CD8-positive, alpha-beta memory T cell (primary cell): ENCODE measurements at regions not wholly inside any gene's neighbourhood (a gene's known extent, or its start where the extent isn't known, plus 50 kb on each side); places are given as distances from the start of the nearest gene placed in this dataset.

ENCODE experiments used
- CTCF ChIA-PET: fragments of 350-600 bp; sonication (Branson Sonifier 250); formaldehyde crosslinking; loops from one replicate; lab custom pipeline; 2021; ENCODE audit warnings: antibody characterized with exemption; lab: Charles Lee
- POLR2A ChIA-PET: fragments of 350-600 bp; sonication (Branson Sonifier 250); formaldehyde crosslinking; loops from one replicate; lab custom pipeline; 2021; ENCODE audit warnings: antibody characterized with exemption; lab: Charles Lee
- DNase-seq, 5 donors: peaks; one replicate each; pipeline versions ENCODE4 v3.0.0 to v3.0.0-alpha.2; 2020 to 2022; ENCODE audit warnings: mixed read lengths in 1 of 5
- H3K27ac ChIP-seq: one replicate; pipeline ENCODE4 v1.7.0; 2013; ENCODE audit warnings: low read depth, mild to moderate bottlenecking, low read length, moderate library complexity
- H3K27me3 ChIP-seq: 2 replicates; pipeline ENCODE4 v1.7.0; 2013; ENCODE audit warnings: low read length, mild to moderate bottlenecking; ENCODE audit not compliant: insufficient read depth, poor library complexity, severe bottlenecking
- H3K36me3 ChIP-seq: 2 replicates; pipeline ENCODE4 v1.7.0; 2013; ENCODE audit warnings: mild to moderate bottlenecking, low read length, moderate library complexity; ENCODE audit not compliant: insufficient read depth
- H3K4me1 ChIP-seq: 2 replicates; pipeline ENCODE4 v1.7.0; 2013; ENCODE audit warnings: mild to moderate bottlenecking, low read length, moderate library complexity; ENCODE audit not compliant: insufficient read depth
- H3K4me3 ChIP-seq: 2 replicates; pipeline ENCODE4 v1.7.0; 2013; ENCODE audit warnings: mild to moderate bottlenecking, low read length
- H3K9me3 ChIP-seq: 2 replicates; pipeline ENCODE4 v1.7.0; 2013; ENCODE audit warnings: mild to moderate bottlenecking, low read length
- H3K27ac Mint-ChIP-seq, 8 donors: one replicate each; pipeline ENCODE4 v1.8.0; 2020 to 2021; ENCODE audit warnings: mixed read lengths in 8 of 8, mild to moderate bottlenecking in 6 of 8, inconsistent platforms in 3 of 8, moderate library complexity in 3 of 8
- H3K27me3 Mint-ChIP-seq, 2 donors: one replicate each; pipeline ENCODE4 v1.8.0; 2020 to 2021; ENCODE audit warnings: mixed read lengths in 2 of 2, mild to moderate bottlenecking in 1 of 2, moderate library complexity in 1 of 2
- H3K36me3 Mint-ChIP-seq, 3 donors: one replicate each; pipeline ENCODE4 v1.8.0; 2020 to 2021; ENCODE audit warnings: mixed read lengths in 3 of 3, inconsistent platforms in 1 of 3, mild to moderate bottlenecking in 1 of 3
- H3K4me1 Mint-ChIP-seq, 3 donors: one replicate each; pipeline ENCODE4 v1.8.0; 2020 to 2021; ENCODE audit warnings: mixed read lengths in 3 of 3, inconsistent platforms in 1 of 3, mild to moderate bottlenecking in 1 of 3
- H3K4me3 Mint-ChIP-seq, 7 donors: one replicate each; pipeline ENCODE4 v1.8.0; 2020 to 2021; ENCODE audit warnings: mixed read lengths in 7 of 7, mild to moderate bottlenecking in 6 of 7, moderate library complexity in 4 of 7, inconsistent platforms in 2 of 7
- H3K9me3 Mint-ChIP-seq, 5 donors: one replicate each; pipeline ENCODE4 v1.8.0; 2020 to 2022; ENCODE audit warnings: mixed read lengths in 5 of 5, mild to moderate bottlenecking in 3 of 5, moderate library complexity in 2 of 5, inconsistent platforms in 1 of 5

- Mint-ChIP-seq H3K36me3 (no peaks in the 10 kb centered on the region), H3K27ac (peak overlapping the region in 1 of 8 donors; percentile 75), H3K27me3 (peaks cover 13 to 55% of the 10 kb centered on the region in 2 donors), H3K4me3 (no peak overlapping the region), H3K9me3 (peaks cover 0 to 6% (median 0%) of the 10 kb centered on the region in 5 donors), H3K4me1 (peaks cover 0 to 7% (median 4%) of the 10 kb centered on the region in 3 donors)
- no peak overlapping the region for H3K4me3 ChIP-seq
- ChIA-PET POLR2A (interaction anchor here (0.9 kb wide), 1 partner anchor 214 kb away, joined by 3 read pairs; no protein-coding TSS in a partner anchor), CTCF (interaction anchor here (0.7 to 1.4 kb wide), 7 partner anchors 10 to 621 kb away, joined by 3 to 4 read pairs (median 3); partner anchors contain the start of gene ARID1B)
- H3K9me3 ChIP-seq, result no peaks in the 10 kb centered on the region
- no peaks in the 10 kb centered on the region for H3K27me3 ChIP-seq
- no peaks in the 10 kb centered on the region for H3K36me3 ChIP-seq
- H3K4me1 ChIP-seq, result peaks cover 7% of the 10 kb centered on the region
- no peak for DNase-seq
- H3K27ac ChIP-seq, result no peak overlapping the region
These were observed 212.4 kb upstream of the ARID1B start for GRCh38 chr6:156564807-156565149.

DNA sequence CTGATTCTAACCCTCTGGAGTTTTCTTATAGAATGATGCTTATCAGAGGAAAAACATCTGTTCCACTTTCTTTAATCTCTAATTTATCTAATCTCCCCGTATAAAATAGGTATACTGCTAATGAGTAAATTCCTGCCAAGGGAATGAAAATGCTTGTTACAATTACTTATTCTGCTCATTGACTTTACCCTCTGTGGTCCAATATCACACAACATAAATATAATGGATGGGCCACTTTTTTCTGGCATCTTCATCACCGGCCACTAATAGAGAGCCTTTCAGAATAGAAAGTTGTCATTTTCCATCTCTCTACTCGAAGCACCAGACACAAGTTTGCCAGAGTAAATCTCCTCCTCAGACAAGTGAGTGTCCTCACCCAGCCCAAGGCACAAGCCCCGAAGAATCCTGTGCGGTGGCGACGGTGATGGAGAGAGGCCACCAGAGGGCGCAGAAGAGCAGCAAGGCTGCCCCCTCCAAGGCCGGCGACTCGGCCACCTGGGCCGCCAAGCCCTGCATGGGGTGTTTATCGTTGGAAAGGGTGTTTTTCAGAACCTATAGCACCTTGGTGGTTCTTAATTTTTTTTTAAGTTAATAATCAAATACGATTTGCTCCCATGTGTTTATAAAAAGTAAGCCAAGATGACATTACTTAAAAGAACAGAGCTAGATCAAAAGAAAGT is 212.9 kb upstream of the ARID1B start:
- Histone ChIP-seq H3K9me3 (no peaks in the 10 kb centered on the region), H3K4me3 (no peak overlapping the region), H3K27ac (no peak overlapping the region), H3K27me3 (no peaks in the 10 kb centered on the region), H3K4me1 (peaks cover 7% of the 10 kb centered on the region), H3K36me3 (no peaks in the 10 kb centered on the region)
- peaks cover 13 to 55% of the 10 kb centered on the region in 2 donors for H3K27me3 Mint-ChIP-seq
- peaks cover 0 to 7% (median 4%) of the 10 kb centered on the region in 3 donors for H3K4me1 Mint-ChIP-seq
- H3K9me3 Mint-ChIP-seq, result peaks cover 0 to 6% (median 0%) of the 10 kb centered on the region in 5 donors
- DNase-seq, result peak; percentile 49 to 75 (median 62)
- no peak overlapping the region for H3K27ac Mint-ChIP-seq
- ChIA-PET POLR2A (interaction anchor here (0.9 kb wide), 1 partner anchor 215 kb away, joined by 3 read pairs; no protein-coding TSS in a partner anchor), CTCF (interaction anchor here (0.7 to 1.4 kb wide), 9 partner anchors 10 to 621 kb away, joined by 3 to 4 read pairs (median 3); partner anchors contain the start of gene ARID1B)
- no peaks in the 10 kb centered on the region for H3K36me3 Mint-ChIP-seq
- no peak overlapping the region for H3K4me3 Mint-ChIP-seq

DNA sequence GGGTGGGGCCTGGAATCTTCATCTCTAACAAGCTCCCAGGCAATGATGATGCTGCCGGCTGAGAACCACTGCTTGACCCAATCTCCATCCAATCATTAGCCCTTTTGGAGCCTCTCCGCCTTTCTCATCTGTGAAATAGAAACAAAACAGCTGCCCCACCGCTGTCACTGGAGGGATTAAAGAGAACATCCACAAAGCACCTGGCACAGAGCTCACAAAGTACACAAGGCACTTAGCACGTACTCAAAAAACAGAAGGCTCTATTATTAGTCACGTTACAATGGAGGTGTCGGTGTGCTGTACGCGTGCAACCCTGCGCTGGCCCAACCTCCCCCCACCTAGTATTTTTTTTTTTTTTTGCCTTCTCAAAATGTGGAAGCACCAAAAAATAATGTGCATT is 213.5 kb upstream of the ARID1B start:
- Mint-ChIP-seq H3K27me3 (peaks cover 13 to 55% of the 10 kb centered on the region in 2 donors), H3K4me3 (no peak overlapping the region), H3K36me3 (no peaks in the 10 kb centered on the region), H3K9me3 (peaks cover 0 to 6% (median 0%) of the 10 kb centered on the region in 5 donors), H3K27ac (no peak overlapping the region), H3K4me1 (peaks cover 0 to 7% (median 4%) of the 10 kb centered on the region in 3 donors)
- H3K27me3 ChIP-seq, result no peaks in the 10 kb centered on the region
- ChIA-PET POLR2A (interaction anchor here (0.7 kb wide), 1 partner anchor 1248 kb away, joined by 3 read pairs; no protein-coding TSS in a partner anchor), CTCF (interaction anchor here (0.7 to 1.4 kb wide), 3 partner anchors 450 to 622 kb away, joined by 3 read pairs; no protein-coding TSS in a partner anchor)
- H3K36me3 ChIP-seq, result no peaks in the 10 kb centered on the region
- no peaks in the 10 kb centered on the region for H3K9me3 ChIP-seq
- H3K4me1 ChIP-seq, result peaks cover 7% of the 10 kb centered on the region
- H3K4me3 ChIP-seq, result no peak overlapping the region
- DNase-seq, result no peak
- no peak overlapping the region for H3K27ac ChIP-seq

DNA sequence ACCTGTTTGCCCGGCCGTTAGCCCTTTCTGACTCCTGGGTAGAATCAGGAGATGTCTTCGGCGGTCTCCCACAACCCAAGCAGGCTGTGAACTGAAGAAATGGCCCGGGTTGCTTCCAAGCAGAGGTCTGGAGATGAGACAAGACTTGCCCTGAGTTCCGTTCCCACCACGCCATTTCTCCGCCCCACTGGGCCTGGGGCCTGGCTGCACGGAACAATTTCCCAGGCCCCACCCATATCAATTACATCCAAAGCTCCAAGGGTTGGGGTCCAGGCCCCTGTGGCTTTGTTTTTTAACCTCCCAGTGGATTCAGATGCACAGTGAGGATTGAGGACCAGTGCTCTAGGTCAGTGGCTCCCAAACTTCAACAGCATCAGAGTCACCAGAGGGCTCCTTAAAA is 214.5 kb upstream of the ARID1B start:
- H3K4me3 ChIP-seq, result no peak overlapping the region
- Mint-ChIP-seq H3K27ac (no peak overlapping the region), H3K36me3 (no peaks in the 10 kb centered on the region), H3K27me3 (peaks cover 9 to 50% of the 10 kb centered on the region in 2 donors), H3K9me3 (peaks cover 0 to 6% (median 0%) of the 10 kb centered on the region in 5 donors), H3K4me3 (no peak overlapping the region), H3K4me1 (peaks cover 0 to 7% (median 4%) of the 10 kb centered on the region in 3 donors)
- CTCF ChIA-PET, result no interaction called here
- no peaks in the 10 kb centered on the region for H3K36me3 ChIP-seq
- no peaks in the 10 kb centered on the region for H3K27me3 ChIP-seq
- POLR2A ChIA-PET, result no interaction called here
- no peak overlapping the region for H3K27ac ChIP-seq
- no peak for DNase-seq
- H3K9me3 ChIP-seq, result no peaks in the 10 kb centered on the region
- H3K4me1 ChIP-seq, result peaks cover 7% of the 10 kb centered on the region

DNA sequence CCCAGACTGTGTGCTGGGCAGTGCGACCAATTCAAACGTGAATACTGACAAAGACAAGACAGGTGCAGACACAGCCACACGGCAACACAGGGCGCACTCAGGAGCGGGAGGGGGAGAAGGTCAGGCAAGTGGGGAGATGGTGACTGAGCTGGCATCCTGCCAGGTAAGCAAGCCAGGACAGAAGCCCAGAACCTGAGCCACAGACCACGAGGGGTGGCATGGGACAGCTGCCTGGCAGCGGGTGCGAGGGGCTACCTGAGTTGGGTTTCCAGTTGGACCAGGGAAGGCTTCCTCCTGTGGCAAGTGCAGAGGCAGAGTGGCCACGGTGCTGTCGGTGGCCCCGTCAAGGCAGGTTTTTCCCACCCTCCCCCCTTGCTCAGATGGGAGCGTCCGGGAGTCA is 215.2 kb upstream of the ARID1B start:
- H3K36me3 ChIP-seq, result no peaks in the 10 kb centered on the region
- H3K27ac Mint-ChIP-seq, result no peak overlapping the region
- no peaks in the 10 kb centered on the region for H3K9me3 ChIP-seq
- DNase-seq, result no peak
- no peak overlapping the region for H3K4me3 Mint-ChIP-seq
- peaks cover 0 to 7% (median 4%) of the 10 kb centered on the region in 3 donors for H3K4me1 Mint-ChIP-seq
- peaks cover 8 to 52% of the 10 kb centered on the region in 2 donors for H3K27me3 Mint-ChIP-seq
- no peaks in the 10 kb centered on the region for H3K27me3 ChIP-seq
- ChIA-PET CTCF (no interaction called here), POLR2A (no interaction called here)
- peaks cover 7% of the 10 kb centered on the region for H3K4me1 ChIP-seq
- H3K36me3 Mint-ChIP-seq, result no peaks in the 10 kb centered on the region
- H3K27ac ChIP-seq, result no peak overlapping the region
- no peak overlapping the region for H3K4me3 ChIP-seq
- H3K9me3 Mint-ChIP-seq, result peaks cover 0 to 6% (median 0%) of the 10 kb centered on the region in 5 donors

- no peaks in the 10 kb centered on the region for H3K27me3 ChIP-seq
- no peak overlapping the region for H3K27ac Mint-ChIP-seq
- H3K4me3 Mint-ChIP-seq, result no peak overlapping the region
- H3K4me1 Mint-ChIP-seq, result peaks cover 0 to 7% (median 4%) of the 10 kb centered on the region in 3 donors
- no peaks in the 10 kb centered on the region for H3K36me3 Mint-ChIP-seq
- H3K36me3 ChIP-seq, result no peaks in the 10 kb centered on the region
- no peak overlapping the region for H3K27ac ChIP-seq
- ChIA-PET POLR2A (no interaction called here), CTCF (no interaction called here)
- no peaks in the 10 kb centered on the region for H3K9me3 ChIP-seq
- peaks cover 8 to 51% of the 10 kb centered on the region in 2 donors for H3K27me3 Mint-ChIP-seq
- no peak for DNase-seq
- H3K4me1 ChIP-seq, result peaks cover 7% of the 10 kb centered on the region
- peaks cover 0 to 6% (median 0%) of the 10 kb centered on the region in 5 donors for H3K9me3 Mint-ChIP-seq
- H3K4me3 ChIP-seq, result no peak overlapping the region
These were observed 216.7 kb upstream of the ARID1B start for GRCh38 chr6:156560476-156560875.

- H3K4me3 Mint-ChIP-seq, result no peak overlapping the region
- Histone ChIP-seq H3K4me1 (peaks cover 3% of the 10 kb centered on the region), H3K4me3 (no peak overlapping the region), H3K27ac (no peak overlapping the region), H3K9me3 (no peaks in the 10 kb centered on the region), H3K27me3 (no peaks in the 10 kb centered on the region), H3K36me3 (no peaks in the 10 kb centered on the region)
- POLR2A ChIA-PET, result no interaction called here
- no peak for DNase-seq
- CTCF ChIA-PET, result no interaction called here
- H3K27me3 Mint-ChIP-seq, result peaks cover 8 to 42% of the 10 kb centered on the region in 2 donors
- peaks cover 0 to 3% (median 2%) of the 10 kb centered on the region in 3 donors for H3K4me1 Mint-ChIP-seq
- H3K27ac Mint-ChIP-seq, result no peak overlapping the region
- peaks cover 0 to 6% (median 0%) of the 10 kb centered on the region in 5 donors for H3K9me3 Mint-ChIP-seq
- no peaks in the 10 kb centered on the region for H3K36me3 Mint-ChIP-seq
These were observed 218.0 kb upstream of the ARID1B start for GRCh38 chr6:156559162-156559690.

GRCh38 chr6:156557911-156558259 is 219.3 kb upstream of the ARID1B start:
- Histone ChIP-seq H3K9me3 (no peaks in the 10 kb centered on the region), H3K27me3 (no peaks in the 10 kb centered on the region), H3K27ac (no peak overlapping the region), H3K4me1 (no peaks in the 10 kb centered on the region), H3K4me3 (no peak overlapping the region), H3K36me3 (no peaks in the 10 kb centered on the region)
- peaks cover 8 to 40% of the 10 kb centered on the region in 2 donors for H3K27me3 Mint-ChIP-seq
- H3K36me3 Mint-ChIP-seq, result no peaks in the 10 kb centered on the region
- no peak overlapping the region for H3K4me3 Mint-ChIP-seq
- CTCF ChIA-PET, result no interaction called here
- no peaks in the 10 kb centered on the region for H3K4me1 Mint-ChIP-seq
- POLR2A ChIA-PET, result no interaction called here
- DNase-seq, result no peak
- H3K27ac Mint-ChIP-seq, result no peak overlapping the region
- H3K9me3 Mint-ChIP-seq, result peaks cover 0 to 6% (median 0%) of the 10 kb centered on the region in 5 donors
